CD4-positive, alpha-beta T cell (primary cell): ENCODE measurements at regions not wholly inside any gene's neighbourhood (a gene's known extent, or its start where the extent isn't known, plus 50 kb on each side); places are given as distances from the start of the nearest gene placed in this dataset.
A peak's percentile ranks its signal among the peaks of the same experiment; 100 is the strongest.

Experiments
- ATAC-seq: fragments of 200-7000 bp; cut with Tn5 transposase; one replicate; pipeline ENCODE4 v1.10.0; 2022; ENCODE audit warnings: mild to moderate bottlenecking; ENCODE audit not compliant: poor library complexity
- CTCF ChIA-PET: fragments of 350-600 bp; sonication (Branson Sonifier 250); formaldehyde crosslinking; loops from one replicate; lab custom pipeline; 2021; ENCODE audit warnings: antibody characterized with exemption, inconsistent platforms; lab: Charles Lee
- POLR2A ChIA-PET: fragments of 350-600 bp; sonication (Branson Sonifier 250); formaldehyde crosslinking; loops from one replicate; lab custom pipeline; 2021; ENCODE audit warnings: antibody characterized with exemption, inconsistent platforms; lab: Charles Lee
- DNase-seq, 14 experiments: peaks; one replicate each; pipeline ENCODE4 v3.0.0-alpha.2; 2013 to 2020; ENCODE audit warnings: mixed read lengths in 2 of 14
- H3K27ac ChIP-seq, 2 donors: one replicate each; pipeline versions ENCODE4 v1.5.1 to v1.7.0; 2013; ENCODE audit warnings: low read length in 2 of 2, low read depth in 1 of 2, mild to moderate bottlenecking in 1 of 2
- H3K27me3 ChIP-seq, 2 experiments: 1 replicate in 1 of 2; 2 replicates in 1 of 2; pipeline versions ENCODE4 v1.6.1 to v1.7.0; 2013; ENCODE audit warnings: low read length in 2 of 2, control low read depth in 1 of 2, mild to moderate bottlenecking in 1 of 2, moderate library complexity in 1 of 2; ENCODE audit not compliant: insufficient read depth in 2 of 2, control insufficient read depth in 1 of 2
- H3K36me3 ChIP-seq: one replicate; pipeline ENCODE4 v1.6.1; 2013; ENCODE audit warnings: low read length, control low read depth; ENCODE audit not compliant: insufficient read depth
- H3K4me1 ChIP-seq: one replicate; pipeline ENCODE4 v1.6.1; 2013; ENCODE audit warnings: low read length, control low read depth; ENCODE audit not compliant: insufficient read depth
- H3K4me3 ChIP-seq: one replicate; pipeline ENCODE4 v1.5.1; 2013; ENCODE audit warnings: mild to moderate bottlenecking, low read length, moderate library complexity
- H3K9me3 ChIP-seq, 2 experiments: 1 replicate in 1 of 2; 2 replicates in 1 of 2; pipeline versions ENCODE4 v1.6.1 to v1.7.0; 2013; ENCODE audit warnings: low read length in 2 of 2, mild to moderate bottlenecking in 2 of 2, control low read depth in 1 of 2, moderate library complexity in 1 of 2; ENCODE audit not compliant: control insufficient read depth in 1 of 2, insufficient read depth in 1 of 2
- H3K27ac Mint-ChIP-seq: one replicate; pipeline ENCODE4 v1.8.0; 2020; ENCODE audit warnings: mixed read lengths
- H3K27me3 Mint-ChIP-seq: one replicate; pipeline ENCODE4 v1.8.0; 2021; ENCODE audit warnings: mixed read lengths
- H3K36me3 Mint-ChIP-seq: one replicate; pipeline ENCODE4 v1.8.0; 2021; ENCODE audit warnings: low read depth, mixed read lengths
- H3K4me1 Mint-ChIP-seq: one replicate; pipeline ENCODE4 v1.8.0; 2021; ENCODE audit warnings: low read depth, mixed read lengths
- H3K4me3 Mint-ChIP-seq: one replicate; pipeline ENCODE4 v1.8.0; 2020; ENCODE audit warnings: mild to moderate bottlenecking, mixed read lengths
- H3K9me3 Mint-ChIP-seq: one replicate; pipeline ENCODE4 v1.8.0; 2020; ENCODE audit warnings: mixed read lengths
- CTCF ChIP-seq: fragments of 200-600 bp; IDR thresholded peaks from one replicate; pipeline ENCODE4 v1.8.0; 2022; ENCODE audit warnings: antibody characterized with exemption, mild to moderate bottlenecking
- intact Hi-C, 2 experiments: fragments of 100-400 bp; cut with DNase I in 1 of 2; cut with micrococcal nuclease in 1 of 2; formaldehyde crosslinking; loops; one replicate each; pipeline versions ENCODE4 v1.15.1 to v1.9.0; 2023 to 2025; cut with DNase I, micrococcal nuclease

DNA sequence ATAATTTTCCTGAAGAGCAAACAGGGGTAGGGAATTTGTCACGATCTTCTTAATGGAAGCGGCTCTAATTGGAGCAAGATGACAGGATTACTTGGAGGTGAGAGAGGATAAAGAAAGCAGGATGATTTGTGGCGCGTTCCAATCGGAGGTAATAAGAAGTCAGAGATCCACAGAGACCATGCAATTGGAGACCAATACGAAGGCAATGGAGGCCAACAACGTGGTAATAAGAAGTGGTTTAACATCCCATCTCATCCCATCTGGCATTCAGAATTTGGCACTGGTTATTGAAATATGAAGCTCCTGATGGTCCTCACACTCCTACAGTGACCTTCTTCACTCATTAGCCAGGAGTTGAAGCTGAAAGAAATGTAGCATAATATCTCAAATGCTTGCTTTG is 130.6 kb downstream of the DLEU7 start:
- no peaks in the 10 kb centered on the region for H3K9me3 Mint-ChIP-seq
- H3K27me3 Mint-ChIP-seq = no peaks in the 10 kb centered on the region
- ATAC-seq (no peak), DNase-seq (no peak)
- no peak for TF ChIP-seq CTCF
- peaks cover 12% of the 10 kb centered on the region for H3K4me1 Mint-ChIP-seq
- H3K27ac Mint-ChIP-seq = no peak overlapping the region
- ChIA-PET POLR2A (interaction anchor here (1.6 kb wide), 1 partner anchor 200 kb away, joined by 4 read pairs; no protein-coding TSS in a partner anchor), CTCF (interaction anchor here (1.2 kb wide), 1 partner anchor 66 kb away, joined by 3 read pairs; no protein-coding TSS in a partner anchor)
- Histone ChIP-seq H3K27me3 (no peaks in the 10 kb centered on the region), H3K9me3 (no peaks in the 10 kb centered on the region), H3K36me3 (no peaks in the 10 kb centered on the region), H3K27ac (no peak overlapping the region), H3K4me1 (peaks cover 14% of the 10 kb centered on the region), H3K4me3 (no peak overlapping the region)
- H3K4me3 Mint-ChIP-seq = no peak overlapping the region
- H3K36me3 Mint-ChIP-seq = no peaks in the 10 kb centered on the region
- intact Hi-C loops = no loop called here

GRCh38 chr13:50713523-50714248 is 129.8 kb downstream of the DLEU7 start:
- TF ChIP-seq CTCF = no peak
- Histone ChIP-seq H3K36me3 (no peaks in the 10 kb centered on the region), H3K4me3 (peak overlapping the region; percentile 13), H3K4me1 (peaks cover 14% of the 10 kb centered on the region), H3K27me3 (no peaks in the 10 kb centered on the region), H3K27ac (no peak overlapping the region), H3K9me3 (no peaks in the 10 kb centered on the region)
- H3K9me3 Mint-ChIP-seq = no peaks in the 10 kb centered on the region
- POLR2A ChIA-PET = interaction anchor here (1.1 to 1.6 kb wide), 2 partner anchors 201 to 716 kb away, joined by 4 read pairs; no protein-coding TSS in a partner anchor
- no peaks in the 10 kb centered on the region for H3K27me3 Mint-ChIP-seq
- H3K36me3 Mint-ChIP-seq = no peaks in the 10 kb centered on the region
- peak overlapping the region; percentile 69 for H3K4me3 Mint-ChIP-seq
- intact Hi-C loops = no loop called here
- H3K27ac Mint-ChIP-seq = no peak overlapping the region
- ATAC-seq (peak; percentile 44), DNase-seq (peak in 5 of 14 experiments; percentile 6 to 71 (median 59))
- H3K4me1 Mint-ChIP-seq = peaks cover 12% of the 10 kb centered on the region
- CTCF ChIA-PET = no interaction called here

GRCh38 chr13:50714891-50715290 is 128.6 kb downstream of the DLEU7 start:
- Mint-ChIP-seq H3K27ac (no peak overlapping the region), H3K4me3 (no peak overlapping the region), H3K4me1 (peaks cover 12% of the 10 kb centered on the region), H3K36me3 (no peaks in the 10 kb centered on the region), H3K27me3 (no peaks in the 10 kb centered on the region), H3K9me3 (no peaks in the 10 kb centered on the region)
- no peak for ATAC-seq
- ChIA-PET CTCF (no interaction called here), POLR2A (no interaction called here)
- peak in 1 of 14 experiments; percentile 7 for DNase-seq
- intact Hi-C loops = no loop called here
- Histone ChIP-seq H3K27me3 (no peaks in the 10 kb centered on the region), H3K36me3 (no peaks in the 10 kb centered on the region), H3K4me1 (peaks cover 14% of the 10 kb centered on the region), H3K27ac (no peak overlapping the region), H3K9me3 (no peaks in the 10 kb centered on the region), H3K4me3 (no peak overlapping the region)
- TF ChIP-seq CTCF = no peak
